ENCODE measurements at regions not wholly inside any gene's neighbourhood (a gene's known extent, or its start where the extent isn't known, plus 50 kb on each side); places are given as distances from the start of the nearest gene placed in this dataset.
"Not testable (repeated sequence)": the region's sequence is repeated elsewhere in the genome, so short reads cannot be mapped to it uniquely, and the experiment has no call there.

- BruUV-seq (replicated peaks); FAIRE-seq; H3K4me2 ChIP-seq (ENCODE audit: control insufficient read depth, insufficient read depth); in situ Hi-C loops (cut with MboI); H3K4me3 ChIP-seq; DNase-seq (ENCODE audit: low read depth, low spot score); H3K27me3 ChIP-seq (replicated peaks in 1 of 2; ENCODE audit: control insufficient read depth in 2 of 2, insufficient read depth in 2 of 2, low read length in 1 of 2); SMC1A ChIA-PET (ENCODE audit: uncharacterized antibody, unreplicated experiment); RAD21 ChIA-PET (ENCODE audit: unreplicated experiment); H3K27ac ChIP-seq (ENCODE audit: control insufficient read depth, insufficient read depth); CTCF ChIA-PET; H2AFZ ChIP-seq (ENCODE audit: control insufficient read depth, low read depth, low read length); H3K9ac ChIP-seq (ENCODE audit: control insufficient read depth, insufficient read depth, low read length); POLR2A ChIA-PET; H3K36me3 ChIP-seq (ENCODE audit: control insufficient read depth in 2 of 2, insufficient read depth in 2 of 2, low read length in 1 of 2); H3K9me3 ChIP-seq (replicated peaks; ENCODE audit: control insufficient read depth, insufficient read depth, low read length); H3K4me1 ChIP-seq (ENCODE audit: control insufficient read depth, insufficient read depth, low read length); H4K20me1 ChIP-seq (ENCODE audit: control insufficient read depth, insufficient read depth); ATAC-seq; H3K79me2 ChIP-seq (ENCODE audit: control insufficient read depth, insufficient read depth, low read length); intact Hi-C loops (cut with micrococcal nuclease; ENCODE audit: unreplicated experiment): not testable (repeated sequence)
- WGBS (ENCODE audit: insufficient coverage, insufficient replicate concordance, low lambda C conversion rate, missing lambda C conversion rate), result 0% methylated on average over 2 of the region's 2 CpGs
Measured at GRCh38 chr2:35818359-35818758, 537.2 kb upstream of the CRIM1 start.

- DNase-seq (ENCODE audit: low read depth, low spot score); H2AFZ ChIP-seq (ENCODE audit: control insufficient read depth, low read depth, low read length); CTCF ChIA-PET; ATAC-seq; POLR2A ChIA-PET; FAIRE-seq; BruUV-seq (replicated peaks); H3K4me2 ChIP-seq (ENCODE audit: control insufficient read depth, insufficient read depth); SMC1A ChIA-PET (ENCODE audit: uncharacterized antibody, unreplicated experiment); H3K9ac ChIP-seq (ENCODE audit: control insufficient read depth, insufficient read depth, low read length); H3K27ac ChIP-seq (ENCODE audit: control insufficient read depth, insufficient read depth); intact Hi-C loops (cut with micrococcal nuclease; ENCODE audit: unreplicated experiment); RAD21 ChIA-PET (ENCODE audit: unreplicated experiment); H3K79me2 ChIP-seq (ENCODE audit: control insufficient read depth, insufficient read depth, low read length); H3K4me3 ChIP-seq; H3K36me3 ChIP-seq (ENCODE audit: control insufficient read depth in 2 of 2, insufficient read depth in 2 of 2, low read length in 1 of 2); H3K4me1 ChIP-seq (ENCODE audit: control insufficient read depth, insufficient read depth, low read length); H3K27me3 ChIP-seq (replicated peaks in 1 of 2; ENCODE audit: control insufficient read depth in 2 of 2, insufficient read depth in 2 of 2, low read length in 1 of 2); H3K9me3 ChIP-seq (replicated peaks; ENCODE audit: control insufficient read depth, insufficient read depth, low read length); in situ Hi-C loops (cut with MboI); H4K20me1 ChIP-seq (ENCODE audit: control insufficient read depth, insufficient read depth): not testable (repeated sequence)
- WGBS (ENCODE audit: insufficient coverage, insufficient replicate concordance, low lambda C conversion rate, missing lambda C conversion rate), result 43% methylated on average over 7 of the region's 7 CpGs
Measured at GRCh38 chr2:35814597-35814996, 541.0 kb upstream of the CRIM1 start.

GRCh38 chr2:35803126-35803525 is 552.5 kb upstream of the CRIM1 start:
- H3K4me3 ChIP-seq, result no peak overlapping the region
- ChIA-PET CTCF (interaction anchor here (1.1 kb wide), 1 partner anchor 9 kb away, joined by 3 read pairs; no protein-coding TSS in a partner anchor), SMC1A (ENCODE audit: uncharacterized antibody, unreplicated experiment) (no interaction called here), POLR2A (no interaction called here), RAD21 (ENCODE audit: unreplicated experiment) (no interaction called here)
- no peak for DNase-seq (ENCODE audit: low read depth, low spot score)
- BruUV-seq (replicated peaks), result no TSS peak
- no peak overlapping the region for H3K4me2 ChIP-seq (ENCODE audit: control insufficient read depth, insufficient read depth)
- no peak for ATAC-seq
- H3K27ac ChIP-seq (ENCODE audit: control insufficient read depth, insufficient read depth), result no peak overlapping the region
- intact Hi-C loops (cut with micrococcal nuclease; ENCODE audit: unreplicated experiment) (no loop called here), in situ Hi-C loops (cut with MboI) (no loop called here)
- no peaks in the 10 kb centered on the region for H4K20me1 ChIP-seq (ENCODE audit: control insufficient read depth, insufficient read depth)
- no peak overlapping the region for H3K9ac ChIP-seq (ENCODE audit: control insufficient read depth, insufficient read depth, low read length)
- H3K4me1 ChIP-seq (ENCODE audit: control insufficient read depth, insufficient read depth, low read length), result no peaks in the 10 kb centered on the region
- H3K36me3 ChIP-seq (ENCODE audit: control insufficient read depth in 2 of 2, insufficient read depth in 2 of 2, low read length in 1 of 2), result no peaks in the 10 kb centered on the region
- no peak for FAIRE-seq
- H3K27me3 ChIP-seq (replicated peaks in 1 of 2; ENCODE audit: control insufficient read depth in 2 of 2, insufficient read depth in 2 of 2, low read length in 1 of 2), result no peaks in the 10 kb centered on the region
- no peaks in the 10 kb centered on the region for H3K79me2 ChIP-seq (ENCODE audit: control insufficient read depth, insufficient read depth, low read length)
- WGBS (ENCODE audit: insufficient coverage, insufficient replicate concordance, low lambda C conversion rate, missing lambda C conversion rate), result 39% methylated on average over 4 of the region's 4 CpGs
- H2AFZ ChIP-seq (ENCODE audit: control insufficient read depth, low read depth, low read length), result no peak overlapping the region
- H3K9me3 ChIP-seq (replicated peaks; ENCODE audit: control insufficient read depth, insufficient read depth, low read length), result no peaks in the 10 kb centered on the region
- TF ChIP-seq E2F4 (IDR thresholded peaks at IDR 0.05; ENCODE audit: low read depth, low read length), result no peak
- no peak for TF ChIP-seq HDGF (IDR thresholded peaks at IDR 0.05)
- TF ChIP-seq MTA2 (IDR thresholded peaks at IDR 0.05; ENCODE audit: low read depth), result no peak
- no peak for TF ChIP-seq HDAC2 (IDR thresholded peaks at IDR 0.05)
- TF ChIP-seq ASH2L (IDR thresholded peaks at IDR 0.05; ENCODE audit: borderline replicate concordance, low read depth), result no peak
- no peak for TF ChIP-seq USF1 (IDR thresholded peaks at IDR 0.05; ENCODE audit: borderline replicate concordance, extremely low read length, insufficient read depth, low read depth, low read length)
- no peak for TF ChIP-seq ATF3 (IDR thresholded peaks at IDR 0.05; ENCODE audit: borderline replicate concordance, extremely low read depth, low read depth, low read length)

Measured in GM12878 (cell line).